ENCODE measurements at regions not wholly inside any gene's neighbourhood (a gene's known extent, or its start where the extent isn't known, plus 50 kb on each side); places are given as distances from the start of the nearest gene placed in this dataset.
"Not testable (repeated sequence)": the region's sequence is repeated elsewhere in the genome, so short reads cannot be mapped to it uniquely, and the experiment has no call there.

- DNase-seq (ENCODE audit: low read depth, low spot score): no peak
These were observed 150.6 kb downstream of the CTTN start for GRCh38 chr11:70548976-70549375.

DNA sequence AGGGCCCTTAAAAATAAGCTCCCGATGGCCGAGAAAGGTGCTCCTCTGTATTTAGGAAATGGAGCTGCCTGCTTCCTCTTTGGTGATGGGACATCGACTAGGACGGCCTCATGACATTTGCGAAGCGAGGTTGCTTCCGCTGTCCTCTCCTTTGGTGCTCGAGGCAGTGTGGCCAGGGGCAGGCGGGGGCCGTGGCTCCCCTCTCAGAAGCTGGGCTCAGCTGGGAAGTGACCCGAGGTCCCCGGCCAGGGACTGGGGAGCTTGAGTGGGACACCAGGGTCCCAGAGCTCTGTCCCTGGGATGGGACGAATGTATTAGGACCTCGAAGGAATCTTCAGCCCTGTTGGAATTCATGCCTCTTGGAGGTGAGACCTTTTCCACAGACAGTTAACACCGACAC, 151.1 kb downstream of the CTTN start:
- DNase-seq (ENCODE audit: low read depth, low spot score): no peak

- no peak for DNase-seq (ENCODE audit: low read depth, low spot score)
These were observed 151.5 kb downstream of the CTTN start for GRCh38 chr11:70549796-70550195.

DNA sequence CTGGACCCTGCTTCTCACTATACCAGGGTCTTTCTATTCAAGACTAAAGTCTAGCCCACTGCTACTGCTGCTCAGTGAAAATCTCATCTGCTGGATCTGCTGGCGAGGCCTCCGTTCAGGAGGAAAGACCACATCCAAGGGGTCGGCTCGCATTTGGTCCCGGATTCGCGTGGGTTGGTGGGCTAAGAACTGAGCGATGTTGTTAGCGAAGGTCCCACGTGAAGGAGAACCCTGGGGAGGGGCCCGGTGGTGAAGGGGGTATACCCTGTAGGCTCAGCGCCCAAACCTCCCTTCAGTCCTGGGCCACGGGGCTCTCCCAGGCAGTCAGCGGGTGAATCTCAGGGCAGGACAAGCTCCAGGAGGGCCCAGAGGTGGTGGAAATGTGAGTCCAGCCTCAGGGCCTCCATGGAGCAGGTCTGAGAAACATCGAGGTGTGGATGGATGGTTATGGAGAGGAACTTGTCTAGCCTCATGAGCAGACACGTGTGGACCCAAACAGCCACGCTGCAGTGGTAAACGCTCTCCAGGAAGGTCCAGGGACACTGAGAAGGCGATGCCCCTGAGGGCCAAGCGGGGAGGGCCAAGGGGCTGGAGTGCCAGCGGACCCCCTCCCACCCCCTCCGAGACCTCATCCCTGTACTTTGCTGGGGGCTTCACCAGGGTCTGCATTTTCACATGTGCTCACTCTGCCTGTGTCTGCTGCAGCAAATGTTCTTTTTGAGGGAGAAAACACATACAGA, 152.3 kb downstream of the CTTN start:
- no peak for DNase-seq (ENCODE audit: low read depth, low spot score)

DNA sequence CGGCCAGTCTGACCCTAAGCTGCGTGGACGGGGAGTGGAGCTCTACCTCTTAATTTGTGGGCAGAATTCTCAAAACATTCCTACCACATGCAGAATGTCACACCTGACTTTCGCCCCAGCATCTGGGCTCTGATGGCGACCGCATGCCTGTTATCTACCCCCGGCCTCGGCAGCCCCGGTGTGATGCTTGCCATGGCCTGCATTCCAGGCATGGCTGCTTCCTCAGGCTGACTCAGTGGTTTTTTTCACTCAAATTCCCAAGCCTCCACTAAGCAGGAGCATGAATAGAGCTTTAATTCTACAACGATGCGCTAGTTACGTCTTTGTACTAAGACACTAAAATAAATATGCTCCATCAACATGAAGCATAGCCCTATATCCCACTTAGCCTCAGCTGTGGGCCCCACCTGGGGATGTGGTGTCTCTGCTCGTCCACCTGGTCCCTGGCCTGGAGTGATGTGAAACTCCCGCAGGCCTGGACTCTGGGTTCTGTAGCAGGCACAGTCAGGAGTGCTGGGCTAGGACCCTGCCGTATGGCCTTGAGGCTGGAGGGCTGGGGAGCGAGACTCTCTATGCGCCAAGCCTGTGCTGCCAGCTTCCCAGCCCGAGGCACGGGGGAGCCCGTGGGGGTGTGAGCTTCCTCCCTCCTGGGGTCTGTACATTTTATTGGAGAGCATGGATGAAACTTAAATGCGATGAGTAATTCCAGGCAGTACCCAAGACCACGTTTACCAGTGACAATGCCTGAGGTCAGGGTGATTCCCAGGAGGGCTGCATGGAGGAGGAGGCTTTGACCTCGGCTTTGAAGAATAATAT, 153.2 kb downstream of the CTTN start:
- no peak for DNase-seq (ENCODE audit: low read depth, low spot score)

GRCh38 chr11:70552167-70553150, 154.1 kb downstream of the CTTN start:
- no peak for DNase-seq (ENCODE audit: low read depth, low spot score)

GRCh38 chr11:70555078-70555477, 156.7 kb downstream of the CTTN start:
- DNase-seq (ENCODE audit: low read depth, low spot score): no peak

GRCh38 chr11:70556884-70557741, 158.8 kb downstream of the CTTN start:
- no peak for DNase-seq (ENCODE audit: low read depth, low spot score)

- no peak for DNase-seq (ENCODE audit: low read depth, low spot score)
These were observed 159.6 kb downstream of the CTTN start for GRCh38 chr11:70557742-70558485.

GRCh38 chr11:70558681-70559080, 160.4 kb downstream of the CTTN start:
- DNase-seq (ENCODE audit: low read depth, low spot score): no peak

GRCh38 chr11:70559516-70559915, 161.2 kb downstream of the CTTN start:
- no peak for DNase-seq (ENCODE audit: low read depth, low spot score)

- not testable (repeated sequence) for DNase-seq (ENCODE audit: low read depth, low spot score)
These were observed 162.3 kb downstream of the CTTN start for GRCh38 chr11:70560621-70561020.

DNA sequence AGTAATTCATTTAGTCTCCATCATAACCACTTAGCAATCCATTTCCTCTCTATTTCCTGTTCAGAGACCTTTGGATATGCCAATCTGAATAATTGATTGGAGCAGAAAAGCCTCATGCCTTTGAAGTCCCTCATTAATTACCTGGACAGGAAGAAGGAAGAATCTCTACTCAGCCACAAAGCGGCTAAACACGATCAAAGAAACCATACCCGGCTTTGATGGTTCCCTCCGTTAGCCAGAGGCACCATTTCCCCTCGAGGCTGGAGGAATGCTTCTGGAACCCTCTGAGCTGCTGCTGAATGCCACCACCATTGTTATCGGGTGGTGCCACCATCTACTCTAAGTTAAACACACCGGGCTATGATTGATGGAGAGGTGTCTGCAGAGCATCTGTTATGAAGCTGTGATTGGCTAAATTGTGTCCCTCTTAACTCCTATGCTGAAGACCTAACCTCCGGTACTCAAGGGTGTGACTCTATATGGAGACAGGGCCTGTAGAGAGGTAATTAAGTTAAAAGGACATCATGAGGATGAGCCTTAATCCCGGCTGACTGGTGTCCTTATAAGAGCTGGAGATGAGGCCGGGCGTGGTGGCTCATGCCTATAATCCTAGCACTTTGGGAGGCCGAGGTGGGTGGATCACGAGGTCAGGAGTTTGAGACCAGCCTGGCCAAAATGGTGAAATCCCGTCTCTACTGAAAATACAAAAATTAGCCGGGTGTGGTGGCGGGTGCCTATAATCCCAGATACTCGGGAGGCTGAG, 168.6 kb downstream of the CTTN start:
- DNase-seq (ENCODE audit: low read depth, low spot score): no peak

GRCh38 chr11:70567680-70568034, 169.3 kb downstream of the CTTN start:
- DNase-seq (ENCODE audit: low read depth, low spot score): no peak

DNA sequence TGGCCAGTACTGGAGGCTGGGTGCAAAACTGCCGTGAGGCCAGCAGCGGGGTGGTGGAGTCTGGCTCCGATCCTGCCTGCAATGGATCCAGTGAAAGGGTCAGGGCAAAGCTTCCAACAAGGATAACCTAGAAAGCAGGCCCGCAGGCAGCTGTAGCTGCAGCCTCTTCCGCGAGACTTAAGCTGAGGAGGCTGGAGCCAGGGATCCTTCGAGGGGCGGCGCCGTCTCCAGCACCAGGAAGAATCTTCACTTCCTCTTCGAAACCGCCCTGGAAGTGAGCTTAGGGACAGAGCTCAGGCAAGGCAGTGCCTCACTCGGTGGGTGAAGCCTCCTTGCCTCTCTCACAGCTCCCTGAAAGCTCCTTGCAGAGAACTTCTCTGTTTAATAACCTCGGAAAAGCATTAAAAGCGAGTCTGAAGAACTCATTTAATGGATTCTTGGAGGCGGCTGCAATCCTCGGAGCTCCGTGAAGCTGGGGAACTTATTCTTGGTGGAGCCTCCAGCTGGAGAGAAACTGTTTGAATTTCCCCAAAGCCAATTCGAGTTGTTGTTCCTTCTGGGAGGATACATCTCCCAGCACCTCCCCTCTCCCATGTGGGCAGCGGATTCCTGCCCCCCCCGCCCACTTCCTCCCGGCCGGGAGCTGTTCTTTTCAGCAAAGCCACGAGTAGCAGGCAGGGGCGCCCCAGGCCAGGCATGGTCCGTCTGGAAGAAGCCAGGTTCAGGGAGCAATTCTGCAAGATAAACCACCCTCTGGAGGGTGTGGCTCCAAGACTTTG, 169.9 kb downstream of the CTTN start:
- DNase-seq (ENCODE audit: low read depth, low spot score): no peak

DNA sequence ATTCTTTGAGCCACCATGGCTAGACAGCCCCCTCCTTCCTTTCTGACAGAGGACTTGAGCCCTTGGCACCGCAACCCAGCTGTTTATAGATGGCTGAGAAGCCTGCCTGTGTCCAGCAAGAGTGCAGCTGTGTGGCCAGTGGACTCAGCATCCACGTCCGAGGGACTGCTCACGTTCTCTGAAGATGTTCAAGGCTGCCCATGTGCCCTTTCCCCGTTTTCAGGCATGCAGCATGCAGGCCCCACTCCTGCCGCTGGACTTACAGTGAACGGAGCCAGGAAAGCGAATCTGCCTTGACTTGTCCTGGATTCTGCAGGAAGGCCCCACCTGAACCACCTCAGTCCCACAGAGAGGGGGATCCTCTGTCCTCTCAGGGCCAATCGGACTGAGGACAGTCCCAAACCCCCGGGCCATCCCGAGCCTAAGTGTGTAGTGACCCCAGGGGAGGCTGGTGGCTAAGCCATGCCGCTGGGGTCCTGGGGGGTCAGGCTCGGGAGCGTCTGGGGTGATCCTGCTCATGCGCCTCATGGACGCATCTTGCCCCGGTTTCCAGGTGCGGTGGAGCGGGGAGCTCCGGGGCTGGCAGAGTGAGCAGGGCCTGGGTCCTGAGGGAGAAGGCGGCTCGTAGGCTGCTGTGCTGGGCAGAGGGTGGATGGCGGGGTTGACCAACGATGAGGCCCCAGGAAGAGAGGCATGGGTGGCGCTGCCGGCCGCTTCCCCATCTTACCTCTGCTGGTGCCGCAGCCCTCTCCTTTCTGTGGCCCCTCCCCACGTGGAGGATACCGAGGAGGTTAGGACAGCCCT, 170.7 kb downstream of the CTTN start:
- no peak for DNase-seq (ENCODE audit: low read depth, low spot score)

DNA sequence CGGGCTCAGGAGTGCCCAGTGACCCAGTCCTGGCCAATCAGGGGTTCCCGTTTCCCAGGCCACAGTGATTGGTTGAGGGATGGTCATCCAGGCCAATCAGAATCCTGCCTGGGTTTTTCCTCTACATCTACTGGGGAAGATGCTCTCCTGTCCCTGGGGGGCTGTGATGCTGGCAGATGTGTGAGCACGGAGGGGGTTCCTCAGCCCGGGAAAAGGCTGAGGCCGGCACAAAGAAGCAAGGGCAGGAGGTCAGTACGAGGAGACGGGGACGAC, 171.2 kb downstream of the CTTN start:
- DNase-seq (ENCODE audit: low read depth, low spot score): no peak

DNA sequence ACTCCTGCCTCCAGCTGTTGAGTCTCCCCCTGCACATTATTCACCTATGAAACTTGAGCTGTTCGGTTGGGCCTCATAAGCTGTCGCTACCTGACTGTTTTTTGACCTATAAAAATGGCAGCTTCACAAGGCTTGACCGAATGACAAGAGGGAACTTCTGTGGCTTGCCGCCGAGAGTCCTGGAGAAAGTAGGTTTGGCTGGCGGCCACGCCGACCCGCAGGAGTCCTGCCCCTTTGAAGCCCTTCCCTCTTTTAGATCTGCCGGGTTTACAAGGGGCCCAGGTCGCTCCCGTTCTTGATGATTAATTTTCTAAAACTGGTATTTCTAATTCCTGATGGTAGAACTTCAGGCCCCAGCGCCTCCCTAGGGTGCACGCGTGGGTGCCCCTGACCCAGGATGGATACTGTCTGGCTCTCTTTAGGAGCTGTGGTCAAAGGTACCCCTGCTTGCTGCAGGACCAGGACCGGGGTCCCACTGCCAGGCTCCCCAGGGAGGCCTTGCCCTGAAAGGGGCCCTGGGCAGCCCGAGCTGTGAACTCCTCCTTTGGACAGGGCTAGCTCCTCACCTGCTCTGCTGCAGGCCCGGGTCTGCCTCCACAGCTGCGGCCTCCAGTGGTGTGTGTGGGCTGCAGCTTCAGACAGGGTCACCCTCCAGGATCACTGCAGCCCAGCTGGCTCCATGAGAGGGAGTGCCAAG, 171.8 kb downstream of the CTTN start:
- DNase-seq (ENCODE audit: low read depth, low spot score): no peak
